K562 (cell line): ENCODE measurements at regions not wholly inside any gene's neighbourhood (a gene's known extent, or its start where the extent isn't known, plus 50 kb on each side); places are given as distances from the start of the nearest gene placed in this dataset.

Experiments used
- ATAC-seq: fragments of 200-7000 bp; cut with Tn5 transposase; 3 replicates; pipeline ENCODE4 v1.9.1; 2020; ENCODE audit warnings: moderate library complexity
- BruUV-seq: library from RNA; stranded (reverse); fragments of 400-500 nt; replicated peaks from 2 replicates; lab custom pipeline; 2021; lab: Mats Ljungman, UMichigan
- CTCF ChIA-PET: fragments of 300-600 bp; formaldehyde crosslinking; extraction: SDS; loops from one replicate; lab custom pipeline; 2021; ENCODE audit warnings: low intra/inter-chr PET ratio; lab: Yijun Ruan, JAX
- POLR2A ChIA-PET: fragments of 300-600, 350-650 bp; sonication (Branson Sonifier 250); formaldehyde crosslinking; extraction: SDS; loops from one replicate; lab custom pipeline; 2021; ENCODE audit warnings: antibody characterized with exemption, inconsistent platforms; lab: Yijun Ruan, JAX
- DNase-seq, 4 experiments: peaks; one replicate each; pipeline versions ENCODE4 v3.0.0 to v3.0.0-alpha.2; 2011 to 2018; ENCODE audit warnings: low spot score in 3 of 4, mixed read lengths in 3 of 4; ENCODE audit errors: extremely low read depth in 1 of 4
- FAIRE-seq: peaks from 2 replicates; lab custom pipeline; 2011; peaks lifted over from hg19 to GRCh38; lab: Jason Lieb, UNC
- H2AFZ ChIP-seq: 2 replicates; pipeline ENCODE4 v1.6.0; 2011; ENCODE audit warnings: low read depth, low read length, control low read depth, inconsistent platforms
- H3K27ac ChIP-seq: fragments of 200-600 bp; 3 replicates; pipeline ENCODE4 v1.8.0; 2011; ENCODE audit warnings: low read depth, mild to moderate bottlenecking, control low read depth, inconsistent platforms, low read length, moderate library complexity, mixed read lengths; ENCODE audit errors: extremely low read depth
- H3K27me3 ChIP-seq, 2 experiments: fragments of 300-600 bp in 1 of 2; 2 replicates in 1 of 2; 3 replicates in 1 of 2; pipeline versions ENCODE4 v1.6.0 to v1.8.0; 2011; ENCODE audit warnings: inconsistent platforms in 2 of 2, low read length in 2 of 2, mild to moderate bottlenecking in 1 of 2, mixed read lengths in 1 of 2, moderate library complexity in 1 of 2; ENCODE audit not compliant: control insufficient read depth in 2 of 2, insufficient read depth in 2 of 2
- H3K36me3 ChIP-seq: fragments of 300-600 bp; 3 replicates; pipeline ENCODE4 v1.8.0; 2011; ENCODE audit warnings: mild to moderate bottlenecking, low read length, inconsistent platforms; ENCODE audit not compliant: control insufficient read depth, insufficient read depth
- H3K4me1 ChIP-seq, 2 experiments: fragments of 200-600 bp in 1 of 2; replicated peaks in 1 of 2; 2 replicates in 1 of 2; 3 replicates in 1 of 2; pipeline versions ENCODE4 v1.5.1 to v1.8.0; 2011; ENCODE audit warnings: inconsistent platforms in 2 of 2, low read length in 2 of 2, mild to moderate bottlenecking in 1 of 2, mixed read lengths in 1 of 2, moderate library complexity in 1 of 2; ENCODE audit not compliant: control insufficient read depth in 2 of 2, insufficient read depth in 2 of 2
- H3K4me2 ChIP-seq: 2 replicates; pipeline ENCODE4 v1.6.1; 2011; ENCODE audit warnings: low read length, control low read depth, inconsistent platforms, mixed read lengths; ENCODE audit not compliant: insufficient read depth
- H3K4me3 ChIP-seq: fragments of 200-600 bp; sonication (generic), shearing (Covaris generic); 2 replicates; pipeline ENCODE4 v1.5.1; 2016; ENCODE audit warnings: control low read depth, inconsistent platforms
- H3K79me2 ChIP-seq: fragments of 200-600 bp; 3 replicates; pipeline ENCODE4 v1.8.0; 2011; ENCODE audit warnings: low read length, inconsistent platforms; ENCODE audit not compliant: control insufficient read depth, insufficient read depth
- H3K9ac ChIP-seq, 2 experiments: 2 replicates each; pipeline versions ENCODE4 v1.6.0 to v1.6.1; 2011; ENCODE audit warnings: low read depth in 2 of 2, low read length in 2 of 2, control low read depth in 1 of 2, inconsistent platforms in 1 of 2, mild to moderate bottlenecking in 1 of 2, mixed read lengths in 1 of 2; ENCODE audit not compliant: insufficient read depth in 1 of 2
- H3K9me1 ChIP-seq: one replicate; pipeline ENCODE4 v1.6.0; 2011; ENCODE audit warnings: inconsistent platforms, mild to moderate bottlenecking, low read length, moderate library complexity; ENCODE audit not compliant: control insufficient read depth, insufficient read depth
- H3K9me3 ChIP-seq: replicated peaks from 2 replicates; pipeline ENCODE4 v1.5.1; 2011; ENCODE audit warnings: low read depth, low read length, inconsistent platforms; ENCODE audit not compliant: control insufficient read depth, insufficient read depth
- H4K20me1 ChIP-seq: replicated peaks from 2 replicates; pipeline ENCODE4 v1.6.1; 2011; ENCODE audit warnings: low read length, inconsistent platforms, mixed read lengths; ENCODE audit not compliant: control insufficient read depth, insufficient read depth
- ARHGAP35 ChIP-seq: fragments of 450-650 bp; IDR thresholded peaks from 2 replicates; pipeline ENCODE4 v1.6.1; 2018; ENCODE audit not compliant: partially characterized antibody
- CTCF ChIP-seq, 3 experiments: IDR thresholded peaks in 2 of 3; conservative IDR thresholded peaks in 1 of 3; 2 replicates each; pipeline ENCODE4 v1.5.1; 2011 to 2012; ENCODE audit warnings: low read length in 3 of 3, mild to moderate bottlenecking in 3 of 3, control low read depth in 2 of 3, improper control_type of control experiment in 1 of 3, inconsistent platforms in 1 of 3, low read depth in 1 of 3, mixed read lengths in 1 of 3, moderate library complexity in 1 of 3; ENCODE audit not compliant: insufficient read depth in 2 of 3
- ETV5 ChIP-seq: sonication (generic); formaldehyde crosslinking; IDR thresholded peaks from 2 replicates; pipeline ENCODE4 v1.4.0; 2020; ENCODE audit warnings: low read depth, mild to moderate bottlenecking, missing genetic modification reagents
- HMGXB4 ChIP-seq: sonication (generic); formaldehyde crosslinking; IDR thresholded peaks from 2 replicates; pipeline ENCODE4 v1.8.1; 2023; ENCODE audit warnings: mild to moderate bottlenecking, missing genetic modification reagents
- KLF10 ChIP-seq: fragments of 250-450 bp; sonication (Bioruptor Pico); IDR thresholded peaks from 2 replicates; pipeline ENCODE4 v1.6.1; 2021; ENCODE audit warnings: matching md5 sums
- MTA1 ChIP-seq: fragments of 450-650 bp; IDR thresholded peaks from 2 replicates; pipeline ENCODE4 v1.6.1; 2017; ENCODE audit warnings: borderline replicate concordance
- NFE2L1 ChIP-seq: fragments of 450-650 bp; IDR thresholded peaks from 2 replicates; pipeline ENCODE4 v1.6.1; 2016; ENCODE audit warnings: missing genetic modification characterization, low read depth, mild to moderate bottlenecking, missing compliant biosample characterization, moderate library complexity, borderline replicate concordance
- SETDB1 ChIP-seq: IDR thresholded peaks from one replicate; pipeline ENCODE4 v1.6.1; 2012; ENCODE audit warnings: low read length, control low read depth, inconsistent platforms
- TRIM28 ChIP-seq: fragments of 450-650 bp; IDR thresholded peaks from 2 replicates; pipeline ENCODE4 v1.6.1; 2017
- U2AF2 ChIP-seq: fragments of 200-400 bp; formaldehyde crosslinking; optimal IDR thresholded peaks from 2 replicates; pipeline ENCODE3; 2017; ENCODE audit warnings: low read depth, mild to moderate bottlenecking, low read length
- YY1 ChIP-seq, 3 experiments: IDR thresholded peaks; 2 replicates each; pipeline ENCODE4 v1.6.1; 2011; ENCODE audit warnings: low read length in 2 of 3, mild to moderate bottlenecking in 2 of 3, moderate library complexity in 2 of 3, borderline replicate concordance in 1 of 3, control low read depth in 1 of 3, low read depth in 1 of 3; ENCODE audit not compliant: insufficient read depth in 3 of 3, insufficient replicate concordance in 2 of 3, control insufficient read depth in 1 of 3, insufficient read length in 1 of 3; ENCODE audit errors: extremely low read depth in 1 of 3
- ZBTB43 ChIP-seq: sonication (generic); formaldehyde crosslinking; IDR thresholded peaks from 2 replicates; pipeline ENCODE4 v1.8.0; 2023; ENCODE audit warnings: mild to moderate bottlenecking, missing genetic modification reagents
- ZNF511 ChIP-seq: sonication (generic); formaldehyde crosslinking; IDR thresholded peaks from 2 replicates; pipeline ENCODE4 v1.8.0; 2022; ENCODE audit warnings: mild to moderate bottlenecking, missing genetic modification reagents
- ZNF518B ChIP-seq: fragments of 250-450 bp; sonication (Bioruptor Pico); IDR thresholded peaks from 2 replicates; pipeline ENCODE4 v1.5.0; 2021; ENCODE audit warnings: mild to moderate bottlenecking, moderate library complexity
- in situ Hi-C: fragments of 300-500 bp; cut with MboI; formaldehyde crosslinking; loops from 4 replicates; pipeline ENCODE4 v1.15.0; 2018; ENCODE audit warnings: inconsistent platforms, mixed read lengths
- intact Hi-C: fragments of 100-400 bp; cut with micrococcal nuclease; formaldehyde crosslinking; loops from 2 replicates; pipeline ENCODE4 v1.14.2; 2022

GRCh38 chr20:6295867-6296256 lies 173.0 kb upstream of the FERMT1 start:
- FAIRE-seq (no peak), ATAC-seq (no peak), DNase-seq (no peak)
- no peaks in the 10 kb centered on the region for H3K4me1 ChIP-seq
- no peak overlapping the region for H3K9ac ChIP-seq
- in situ Hi-C loops, result no loop called here
- no peak overlapping the region for H2AFZ ChIP-seq
- no peak overlapping the region for H3K4me2 ChIP-seq
- H3K9me1 ChIP-seq, result no peaks in the 10 kb centered on the region
- H3K36me3 ChIP-seq, result no peaks in the 10 kb centered on the region
- ChIA-PET POLR2A (no interaction called here), CTCF (no interaction called here)
- H4K20me1 ChIP-seq, result no peaks in the 10 kb centered on the region
- no peaks in the 10 kb centered on the region for H3K79me2 ChIP-seq
- H3K4me3 ChIP-seq, result no peak overlapping the region
- H3K9me3 ChIP-seq, result no peaks in the 10 kb centered on the region
- no peaks in the 10 kb centered on the region for H3K27me3 ChIP-seq
- intact Hi-C loops, result no loop called here
- BruUV-seq, result no TSS peak
- no peak overlapping the region for H3K27ac ChIP-seq
- TF ChIP-seq ZNF511 (no peak), ETV5 (CRISPR knock-in tag) (no peak), U2AF2 (no peak), KLF10 (CRISPR knock-in tag) (no peak), TRIM28 (no peak), SETDB1 (no peak), MTA1 (no peak), CTCF (IDR thresholded peaks at IDR 0.05 in 2 of 3, conservative IDR thresholded peaks at IDR 0.05 in 1 of 3; ENCODE audit: insufficient read depth in 2 of 3, low read depth in 1 of 3, low read length in 3 of 3) (no peak), ZBTB43 (CRISPR knock-in tag) (no peak), YY1 (IDR thresholded peaks at IDR 0.05; ENCODE audit: borderline replicate concordance in 1 of 3, control insufficient read depth in 1 of 3, extremely low read depth in 1 of 3, insufficient read depth in 3 of 3, insufficient read length in 1 of 3, insufficient replicate concordance in 2 of 3, low read depth in 1 of 3, low read length in 2 of 3) (no peak), NFE2L1 (tag) (no peak), ARHGAP35 (no peak), HMGXB4 (CRISPR knock-in tag) (no peak), ZNF518B (CRISPR knock-in tag) (no peak)
